Endothelial cell (in vitro differentiated cells): ENCODE measurements at regions not wholly inside any gene's neighbourhood (a gene's known extent, or its start where the extent isn't known, plus 50 kb on each side); places are given as distances from the start of the nearest gene placed in this dataset.

Experiments used
- DNase-seq: peaks from one replicate; pipeline ENCODE4 v3.0.0; 2021; ENCODE audit warnings: low spot score
- H3K27ac Mint-ChIP-seq: one replicate; pipeline ENCODE4 v1.8.0; 2021; ENCODE audit warnings: mixed read lengths, inconsistent platforms; ENCODE audit not compliant: unreplicated experiment
- H3K27me3 Mint-ChIP-seq: one replicate; pipeline ENCODE4 v1.8.0; 2021; ENCODE audit warnings: mild to moderate bottlenecking, moderate library complexity, mixed read lengths, inconsistent platforms; ENCODE audit not compliant: unreplicated experiment
- H3K36me3 Mint-ChIP-seq: one replicate; pipeline ENCODE4 v1.8.0; 2021; ENCODE audit warnings: mild to moderate bottlenecking, low read depth, mixed read lengths, inconsistent platforms; ENCODE audit not compliant: unreplicated experiment
- H3K4me1 Mint-ChIP-seq: one replicate; pipeline ENCODE4 v1.8.0; 2021; ENCODE audit warnings: mild to moderate bottlenecking, mixed read lengths, inconsistent platforms; ENCODE audit not compliant: unreplicated experiment
- H3K4me3 Mint-ChIP-seq: one replicate; pipeline ENCODE4 v1.8.0; 2021; ENCODE audit warnings: mild to moderate bottlenecking, mixed read lengths, inconsistent platforms; ENCODE audit not compliant: unreplicated experiment
- H3K9me3 Mint-ChIP-seq: one replicate; pipeline ENCODE4 v1.8.0; 2021; ENCODE audit warnings: mixed read lengths, inconsistent platforms; ENCODE audit not compliant: unreplicated experiment
- TF ChIP-seq, protein P1 (sequence below): fragments of 200-600 bp; sonication (generic); IDR thresholded peaks from one replicate; pipeline ENCODE4 v1.5.0; 2021; ENCODE audit warnings: antibody characterized with exemption; ENCODE audit not compliant: unreplicated experiment

DNA sequence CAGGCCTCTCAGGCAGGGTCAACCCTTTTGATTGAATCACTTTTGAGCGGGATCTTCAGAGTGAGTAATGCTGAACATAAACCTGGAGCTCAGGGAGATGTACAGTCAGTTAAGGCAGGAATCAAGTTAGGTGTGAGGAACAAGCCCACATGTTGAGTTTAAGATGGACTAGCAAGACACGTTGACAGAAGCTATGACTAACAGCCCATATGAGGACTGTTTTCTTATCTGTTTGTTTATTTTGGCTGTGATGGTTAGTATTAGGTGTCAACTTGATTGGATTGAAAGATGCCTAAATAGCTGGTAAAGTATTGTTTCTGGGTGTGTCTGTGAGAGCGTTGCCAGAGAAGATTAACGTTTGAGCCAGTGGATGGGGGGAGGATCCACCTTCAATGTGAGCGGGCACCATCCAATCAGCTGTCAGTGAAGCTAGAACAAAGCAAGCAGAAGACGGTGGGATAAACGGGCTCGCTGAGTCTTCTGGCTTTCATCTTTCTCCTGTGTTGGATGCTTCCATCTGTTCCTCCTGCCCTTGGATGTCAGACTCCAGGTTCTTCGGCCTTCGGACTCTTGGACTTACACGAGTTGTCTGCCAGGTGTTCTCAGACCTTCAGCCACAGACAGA lies 232.3 kb upstream of the STAC start:
- Mint-ChIP-seq H3K4me3 (no peak overlapping the region), H3K36me3 (no peaks in the 10 kb centered on the region), H3K27me3 (no peaks in the 10 kb centered on the region), H3K27ac (no peak overlapping the region), H3K9me3 (no peaks in the 10 kb centered on the region), H3K4me1 (no peaks in the 10 kb centered on the region)
- TF ChIP-seq, protein P1, sequence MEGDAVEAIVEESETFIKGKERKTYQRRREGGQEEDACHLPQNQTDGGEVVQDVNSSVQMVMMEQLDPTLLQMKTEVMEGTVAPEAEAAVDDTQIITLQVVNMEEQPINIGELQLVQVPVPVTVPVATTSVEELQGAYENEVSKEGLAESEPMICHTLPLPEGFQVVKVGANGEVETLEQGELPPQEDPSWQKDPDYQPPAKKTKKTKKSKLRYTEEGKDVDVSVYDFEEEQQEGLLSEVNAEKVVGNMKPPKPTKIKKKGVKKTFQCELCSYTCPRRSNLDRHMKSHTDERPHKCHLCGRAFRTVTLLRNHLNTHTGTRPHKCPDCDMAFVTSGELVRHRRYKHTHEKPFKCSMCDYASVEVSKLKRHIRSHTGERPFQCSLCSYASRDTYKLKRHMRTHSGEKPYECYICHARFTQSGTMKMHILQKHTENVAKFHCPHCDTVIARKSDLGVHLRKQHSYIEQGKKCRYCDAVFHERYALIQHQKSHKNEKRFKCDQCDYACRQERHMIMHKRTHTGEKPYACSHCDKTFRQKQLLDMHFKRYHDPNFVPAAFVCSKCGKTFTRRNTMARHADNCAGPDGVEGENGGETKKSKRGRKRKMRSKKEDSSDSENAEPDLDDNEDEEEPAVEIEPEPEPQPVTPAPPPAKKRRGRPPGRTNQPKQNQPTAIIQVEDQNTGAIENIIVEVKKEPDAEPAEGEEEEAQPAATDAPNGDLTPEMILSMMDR = no peak
- no peak for DNase-seq

DNA sequence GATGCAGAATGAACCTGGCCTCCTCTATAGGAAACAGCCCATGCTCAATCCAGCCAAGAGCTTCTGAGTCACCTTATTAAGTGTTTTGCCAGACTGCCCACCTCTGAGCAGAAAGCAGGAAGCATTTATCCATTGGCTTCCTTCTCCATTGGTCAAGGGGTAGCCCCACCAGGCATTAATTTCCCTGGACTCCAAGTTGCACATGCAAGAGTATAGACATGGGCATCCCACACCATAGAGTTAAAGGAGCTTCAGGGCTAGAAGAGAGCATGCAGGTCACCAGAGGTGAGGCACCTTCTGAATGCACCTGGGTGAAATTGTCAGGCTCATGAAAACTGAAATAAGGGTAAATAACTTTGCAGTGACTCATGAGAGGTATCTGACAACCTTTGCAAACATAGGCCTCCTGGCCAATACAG lies 230.8 kb upstream of the STAC start:
- Mint-ChIP-seq H3K36me3 (no peaks in the 10 kb centered on the region), H3K9me3 (no peaks in the 10 kb centered on the region), H3K27me3 (no peaks in the 10 kb centered on the region), H3K4me3 (no peak overlapping the region), H3K4me1 (no peaks in the 10 kb centered on the region), H3K27ac (no peak overlapping the region)
- DNase-seq = no peak
- TF ChIP-seq, protein P1 = no peak

DNA sequence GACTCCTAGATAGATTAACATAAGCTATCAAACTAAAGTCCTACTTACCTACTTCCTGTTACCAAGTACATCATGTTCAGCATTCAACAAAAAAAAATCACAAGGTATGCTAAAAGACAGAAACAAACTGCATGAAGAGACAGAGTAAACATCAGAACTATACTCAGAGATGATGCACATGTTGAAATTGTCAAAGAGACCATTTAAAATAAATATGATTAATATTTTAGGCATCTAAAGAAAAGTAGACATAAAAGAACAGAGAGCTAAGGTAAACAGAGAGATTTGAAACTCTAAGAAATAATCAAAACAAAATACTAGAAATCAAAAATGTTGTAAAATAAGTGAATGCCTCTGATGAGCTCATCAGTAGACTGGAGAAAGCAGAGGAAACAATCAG lies 224.8 kb upstream of the STAC start:
- no peaks in the 10 kb centered on the region for H3K9me3 Mint-ChIP-seq
- H3K36me3 Mint-ChIP-seq = no peaks in the 10 kb centered on the region
- H3K27me3 Mint-ChIP-seq = no peaks in the 10 kb centered on the region
- no peak overlapping the region for H3K27ac Mint-ChIP-seq
- DNase-seq = no peak
- H3K4me1 Mint-ChIP-seq = no peaks in the 10 kb centered on the region
- TF ChIP-seq, protein P1 = no peak
- H3K4me3 Mint-ChIP-seq = no peak overlapping the region

DNA sequence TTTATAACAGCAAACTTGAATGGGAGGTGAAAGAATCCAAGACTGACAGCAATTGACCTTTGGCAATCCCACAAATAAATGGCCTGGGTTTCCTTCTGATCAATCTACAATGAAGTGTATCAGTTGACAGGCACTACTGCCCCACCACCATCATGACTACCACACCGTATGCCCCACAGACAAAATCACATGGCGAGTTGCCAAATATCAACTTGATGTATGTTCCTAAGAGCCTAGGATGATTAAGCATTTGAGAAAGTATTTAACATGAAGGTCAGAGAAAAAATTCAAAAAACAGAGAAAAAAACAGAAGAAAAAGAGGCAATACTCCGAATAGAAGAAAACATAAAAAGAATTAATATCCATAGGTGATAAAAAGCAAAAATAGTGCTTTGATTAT lies 215.9 kb upstream of the STAC start:
- no peaks in the 10 kb centered on the region for H3K9me3 Mint-ChIP-seq
- no peak overlapping the region for H3K27ac Mint-ChIP-seq
- TF ChIP-seq, protein P1 = no peak
- no peaks in the 10 kb centered on the region for H3K27me3 Mint-ChIP-seq
- H3K36me3 Mint-ChIP-seq = no peaks in the 10 kb centered on the region
- DNase-seq = no peak
- H3K4me3 Mint-ChIP-seq = no peak overlapping the region
- H3K4me1 Mint-ChIP-seq = no peaks in the 10 kb centered on the region

DNA sequence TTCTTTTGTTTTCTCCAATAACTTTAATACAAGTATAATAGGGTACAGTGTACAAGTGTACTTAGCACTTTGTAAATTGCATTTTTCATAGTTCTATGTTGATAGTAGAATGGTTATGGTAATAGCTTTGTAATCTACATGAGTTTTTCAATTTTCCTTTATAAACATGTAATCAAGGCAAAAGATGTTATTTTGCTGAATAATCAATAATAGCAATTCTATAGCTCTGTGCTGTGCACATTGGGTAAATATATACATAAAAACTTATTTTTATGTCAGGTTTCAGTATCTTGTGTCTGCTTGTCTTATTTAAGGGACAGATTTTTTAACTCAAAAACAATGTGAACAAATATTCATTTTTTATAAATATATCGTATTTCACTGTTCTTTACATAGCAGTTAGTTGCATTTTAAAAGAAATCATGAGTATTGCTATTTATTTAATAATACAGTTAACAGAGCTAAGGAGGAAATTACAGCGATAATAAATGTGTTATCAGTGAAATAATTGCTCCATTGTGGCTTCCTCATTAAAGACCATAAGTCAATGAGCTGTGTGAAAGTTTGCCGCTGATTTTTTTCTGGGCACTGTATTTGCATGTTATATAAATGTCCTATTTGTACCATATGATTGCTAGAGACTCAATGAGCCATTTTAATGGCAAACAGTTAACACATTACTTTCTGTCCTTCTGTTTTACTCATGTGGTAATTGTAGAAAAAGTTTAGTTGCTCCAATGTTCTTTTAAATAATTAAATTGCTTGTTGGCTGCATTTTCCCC lies 214.6 kb upstream of the STAC start:
- Mint-ChIP-seq H3K27ac (no peak overlapping the region), H3K9me3 (no peaks in the 10 kb centered on the region), H3K4me3 (no peak overlapping the region), H3K4me1 (no peaks in the 10 kb centered on the region), H3K36me3 (no peaks in the 10 kb centered on the region), H3K27me3 (no peaks in the 10 kb centered on the region)
- no peak for DNase-seq
- TF ChIP-seq, protein P1 = no peak
